Epithelial cell of prostate (primary cell): ENCODE measurements at regions not wholly inside any gene's neighbourhood (a gene's known extent, or its start where the extent isn't known, plus 50 kb on each side); places are given as distances from the start of the nearest gene placed in this dataset.
A peak's percentile ranks its signal among the peaks of the same experiment; 100 is the strongest.

Experiments used
- DNase-seq: peaks from one replicate; pipeline ENCODE4 v3.0.0-alpha.2; 2011; ENCODE audit warnings: low read depth, low spot score
- H3K27ac ChIP-seq: fragments of 450-650 bp; 2 replicates; pipeline ENCODE4 v1.5.1; 2017; ENCODE audit warnings: mild to moderate bottlenecking

DNA sequence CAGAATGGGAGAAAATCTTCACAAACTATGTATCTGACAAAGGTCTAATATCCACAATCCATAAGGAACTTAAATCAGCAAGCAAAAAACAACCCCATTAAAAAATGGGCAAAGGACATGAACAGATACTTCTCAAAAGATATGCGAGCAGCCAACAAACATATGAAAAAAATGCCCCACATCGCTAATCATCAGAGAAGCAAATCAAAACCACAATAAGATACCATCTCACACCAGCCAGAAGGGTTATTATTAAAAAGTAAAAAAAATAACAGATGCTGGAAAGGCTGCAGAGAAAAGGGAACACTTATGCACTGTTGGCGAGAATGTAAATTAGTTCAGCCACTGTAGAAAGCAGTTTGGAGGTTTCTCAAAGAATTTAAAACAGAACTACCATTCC lies 80.2 kb upstream of the ATP11B start:
- H3K27ac ChIP-seq = no peak overlapping the region
- no peak for DNase-seq

DNA sequence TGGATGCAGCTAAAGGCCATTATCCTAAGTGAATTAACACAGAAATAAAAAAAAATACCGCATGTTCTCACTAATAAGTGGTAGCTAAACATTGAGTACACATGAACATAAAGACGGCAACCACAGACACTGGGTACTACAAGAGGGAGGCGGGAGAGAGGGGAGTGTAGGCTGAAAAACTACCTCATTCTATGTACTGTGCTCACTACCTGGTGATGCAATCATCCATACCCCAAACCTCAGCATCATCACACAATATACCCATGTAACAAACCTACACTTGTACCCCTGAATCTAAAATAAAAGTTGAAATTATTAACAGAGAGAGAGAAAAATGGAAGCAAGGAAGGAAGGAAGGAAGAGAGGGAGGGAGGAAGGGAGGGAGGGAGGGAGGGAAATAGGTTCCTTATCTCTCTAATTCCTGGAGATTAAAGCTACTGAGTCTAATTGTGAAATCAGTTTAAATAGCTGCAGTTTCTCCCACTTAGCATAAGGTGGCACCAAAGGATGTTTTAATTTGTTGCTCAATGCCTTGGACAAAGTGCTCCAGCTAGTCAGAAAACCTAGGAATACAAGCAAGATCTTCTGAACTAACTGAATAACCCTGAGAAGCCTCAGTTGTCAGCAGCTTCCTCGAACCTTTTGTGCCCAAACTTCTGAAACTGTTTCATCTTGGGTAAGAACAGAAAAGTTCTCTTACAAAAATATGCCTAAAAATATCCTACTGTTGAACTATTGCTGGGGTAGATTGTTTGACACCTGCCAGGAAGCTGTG lies 79.4 kb upstream of the ATP11B start:
- no peak overlapping the region for H3K27ac ChIP-seq
- DNase-seq = no peak

DNA sequence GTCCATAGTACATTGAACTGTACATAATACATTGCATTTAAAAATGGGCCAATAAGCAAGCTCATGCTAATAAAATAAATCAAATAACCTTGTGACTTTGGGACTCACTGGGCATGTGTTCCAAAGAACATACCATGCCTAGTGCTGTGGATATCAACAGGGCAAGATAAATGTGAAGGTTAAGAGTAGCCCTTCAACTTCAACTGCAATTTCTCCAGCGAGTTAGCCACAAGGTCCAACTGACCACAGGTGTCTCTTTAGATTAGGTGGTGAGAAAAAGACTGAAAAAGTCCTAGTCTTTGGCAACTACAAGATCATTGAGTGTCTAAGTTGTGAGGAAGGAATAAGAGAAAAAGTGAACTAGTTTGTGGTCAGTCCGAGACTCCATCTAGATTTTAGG lies 78.3 kb upstream of the ATP11B start:
- H3K27ac ChIP-seq = no peak overlapping the region
- no peak for DNase-seq

DNA sequence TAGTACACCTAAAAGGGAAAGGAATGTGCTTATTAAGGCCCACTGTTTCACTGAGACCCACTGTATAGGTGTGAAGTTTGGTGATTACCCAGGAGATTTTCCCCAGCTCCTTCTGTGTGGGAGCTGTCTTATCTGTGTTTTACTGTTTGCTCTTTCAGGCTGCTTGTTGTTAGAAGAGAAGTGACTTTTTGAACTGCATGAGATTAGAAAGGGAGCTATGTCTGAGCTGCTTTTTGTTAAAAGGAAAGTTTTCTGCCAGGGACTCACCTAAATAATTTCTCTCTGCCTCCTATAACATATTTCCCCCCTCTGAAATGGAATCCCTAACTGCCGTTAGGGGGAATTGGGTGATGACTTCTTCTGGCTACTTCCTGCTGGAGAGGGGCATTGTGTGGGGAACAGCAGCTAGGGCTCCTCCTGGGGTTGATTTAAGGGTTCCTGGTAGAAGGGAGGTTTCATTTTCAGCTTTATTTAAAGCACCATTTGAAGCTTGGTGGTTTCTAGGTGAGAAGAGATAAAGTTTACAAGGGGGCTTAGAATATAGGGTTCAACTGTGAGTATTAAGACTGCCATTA lies 77.1 kb upstream of the ATP11B start:
- no peak overlapping the region for H3K27ac ChIP-seq
- DNase-seq = no peak

DNA sequence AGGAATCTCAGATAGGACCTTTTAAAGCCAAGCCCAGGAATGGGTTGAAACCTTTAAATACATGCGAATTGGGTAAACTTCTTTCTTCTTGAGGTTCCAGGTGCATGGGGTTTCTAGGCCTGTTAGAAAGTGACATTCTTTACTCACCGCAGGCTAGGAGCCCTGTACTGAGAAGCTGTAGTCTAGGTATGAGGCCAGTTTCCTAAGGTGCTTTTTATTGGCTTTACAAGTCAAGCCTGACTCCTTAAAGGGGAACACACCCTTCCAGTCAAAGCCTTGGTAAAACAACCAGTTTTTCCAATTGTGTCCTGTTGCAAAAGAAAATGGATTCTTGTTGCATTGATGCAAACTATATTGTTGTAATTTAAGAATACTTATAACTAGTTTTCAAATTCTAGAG lies 76.1 kb upstream of the ATP11B start:
- no peak overlapping the region for H3K27ac ChIP-seq
- DNase-seq = no peak

DNA sequence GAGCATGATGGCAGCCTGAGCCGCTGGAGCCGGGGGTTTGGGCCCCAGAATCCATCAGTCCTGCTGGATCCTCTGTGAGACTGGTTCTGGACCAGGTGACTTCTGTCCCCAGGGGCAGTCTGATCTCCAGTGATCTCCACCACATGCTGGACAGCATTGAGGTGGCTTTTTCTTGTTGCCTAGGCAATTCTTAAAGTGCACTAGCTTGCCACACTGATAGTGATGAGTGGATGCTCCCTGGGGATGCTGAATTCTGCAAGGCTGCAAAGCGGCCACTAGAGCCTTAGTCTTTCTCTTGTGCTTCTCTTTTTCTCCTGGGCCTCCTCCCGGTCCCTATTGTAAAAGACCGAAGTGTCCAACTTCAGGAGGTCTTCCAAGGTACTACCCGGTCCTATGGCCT lies 70.4 kb upstream of the ATP11B start:
- DNase-seq = no peak

DNA sequence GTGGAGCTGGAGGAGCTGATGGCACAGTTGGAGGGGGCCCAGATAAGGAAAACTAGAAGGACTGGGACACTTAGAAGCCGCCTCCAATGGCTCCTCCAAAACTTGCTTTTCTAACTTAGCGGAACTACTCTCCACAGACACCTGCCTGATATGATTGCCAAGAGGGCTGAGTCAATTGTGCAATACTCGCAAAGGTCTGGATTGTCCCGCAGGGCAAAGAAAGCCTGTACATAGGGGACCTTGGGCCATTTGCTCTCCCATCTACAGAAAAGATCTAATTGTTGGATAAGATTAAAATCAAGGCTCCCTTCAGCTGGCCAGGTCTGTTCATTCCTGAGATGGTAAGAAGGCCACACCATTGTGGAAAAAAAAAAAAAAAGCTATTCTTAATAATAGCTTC lies 69.7 kb upstream of the ATP11B start:
- no peak for DNase-seq
- H3K27ac ChIP-seq = no peak overlapping the region

More for the DNA sequence above, 70.4 kb upstream of the ATP11B start:
- H3K27ac ChIP-seq = no peak overlapping the region

DNA sequence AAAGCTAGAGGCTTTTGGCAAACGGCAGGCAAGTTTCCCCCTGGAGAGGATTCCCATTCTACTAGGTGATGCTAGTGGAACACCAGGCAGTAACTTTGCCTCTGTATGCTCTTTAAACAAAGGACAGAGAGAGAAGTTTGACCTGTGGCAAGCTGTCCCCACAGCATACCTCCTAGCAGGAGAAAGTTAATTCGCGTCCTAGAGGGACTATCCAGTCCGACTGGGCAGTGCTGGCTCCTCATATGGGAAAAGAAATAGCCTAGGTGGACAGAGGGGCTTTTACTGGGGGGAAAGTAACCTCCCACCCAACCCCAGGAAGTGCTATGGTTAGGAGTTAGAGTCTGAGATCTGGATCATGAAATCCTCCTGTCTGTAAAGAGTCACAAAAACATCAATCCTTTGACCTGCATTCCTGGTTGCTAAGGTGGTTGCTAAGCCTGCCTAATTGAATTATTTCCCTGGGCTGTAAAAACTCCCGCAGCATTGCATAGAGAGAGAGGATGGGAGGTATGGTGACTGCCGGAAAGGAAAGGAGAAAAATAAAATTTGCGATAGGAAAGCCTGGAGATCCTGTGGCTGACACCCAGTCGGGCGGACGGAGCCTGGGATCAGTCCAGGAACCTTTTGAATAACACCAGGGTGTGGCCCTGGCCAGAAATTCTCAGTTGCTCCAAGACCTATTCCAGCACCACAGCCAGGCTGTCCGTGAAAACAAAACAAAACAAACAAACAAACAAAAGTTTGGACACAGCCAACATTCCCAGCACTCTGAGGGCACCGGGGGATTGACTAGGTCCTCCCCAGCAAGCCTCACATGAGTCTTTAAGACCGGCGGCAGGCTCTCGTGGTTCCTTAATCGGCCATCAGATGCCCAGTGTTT lies 67.7 kb upstream of the ATP11B start:
- H3K27ac ChIP-seq = no peak overlapping the region
- no peak for DNase-seq

DNA sequence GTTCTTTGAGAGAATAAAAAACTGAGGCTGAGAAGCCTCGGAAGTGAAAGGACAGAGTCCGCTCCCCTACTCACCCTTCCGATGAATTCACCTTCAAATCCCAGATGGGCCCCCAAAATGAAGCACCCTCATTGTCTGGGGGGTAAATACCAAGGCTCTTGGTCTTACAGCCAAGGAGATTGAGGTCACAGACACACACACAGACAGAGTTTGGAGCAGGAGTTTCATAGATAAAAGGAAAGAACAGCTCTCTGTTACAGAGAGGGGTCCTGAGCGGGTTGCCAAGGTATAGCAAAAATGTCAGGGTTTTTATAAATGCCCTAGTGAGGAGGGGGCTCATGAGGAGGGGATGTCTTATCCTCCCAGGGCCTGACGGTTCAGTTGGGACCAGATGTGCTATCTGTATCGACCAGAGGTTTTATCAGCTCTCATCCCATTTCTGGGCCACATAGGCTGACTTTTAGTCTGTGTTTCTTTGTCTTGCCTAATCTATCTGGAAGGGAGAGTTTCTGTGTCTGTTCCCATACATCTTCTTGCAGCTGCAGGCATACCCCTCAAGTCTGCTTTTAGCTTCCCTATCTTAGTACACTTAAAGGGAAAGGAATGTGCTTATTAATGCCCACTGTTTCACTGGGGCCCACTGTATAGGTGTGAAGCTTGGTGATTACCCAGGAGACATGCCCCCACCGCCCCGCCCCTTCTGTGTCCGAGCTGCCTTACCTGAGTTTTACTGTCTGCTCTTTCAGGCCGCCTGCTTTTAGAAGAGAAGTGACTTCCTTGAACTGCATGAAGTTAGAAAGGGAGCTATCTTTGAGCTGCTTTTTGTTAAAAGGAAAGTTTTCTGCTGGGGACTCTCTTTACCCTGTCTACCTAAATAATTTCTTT lies 66.8 kb upstream of the ATP11B start:
- no peak overlapping the region for H3K27ac ChIP-seq
- DNase-seq = no peak

DNA sequence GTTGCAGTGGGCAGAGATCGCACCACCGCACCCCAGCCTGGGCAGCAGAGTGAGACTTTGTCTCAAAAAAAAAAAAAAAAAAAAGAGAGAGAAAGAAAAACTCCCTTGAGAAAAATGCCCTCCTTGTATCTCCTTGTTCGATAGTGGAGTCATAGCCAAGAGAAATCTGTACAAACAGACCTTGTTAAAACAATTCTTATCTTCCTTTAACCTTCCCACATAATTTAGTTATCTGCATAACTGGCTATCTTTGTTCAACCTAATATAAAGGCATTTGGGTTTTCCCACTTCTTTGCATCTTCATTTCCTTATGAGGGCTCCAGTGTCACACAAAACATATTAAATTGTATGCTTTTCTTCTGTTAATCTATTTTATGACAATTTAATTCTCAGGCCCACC lies 65.1 kb upstream of the ATP11B start:
- H3K27ac ChIP-seq = no peak overlapping the region
- DNase-seq = no peak

DNA sequence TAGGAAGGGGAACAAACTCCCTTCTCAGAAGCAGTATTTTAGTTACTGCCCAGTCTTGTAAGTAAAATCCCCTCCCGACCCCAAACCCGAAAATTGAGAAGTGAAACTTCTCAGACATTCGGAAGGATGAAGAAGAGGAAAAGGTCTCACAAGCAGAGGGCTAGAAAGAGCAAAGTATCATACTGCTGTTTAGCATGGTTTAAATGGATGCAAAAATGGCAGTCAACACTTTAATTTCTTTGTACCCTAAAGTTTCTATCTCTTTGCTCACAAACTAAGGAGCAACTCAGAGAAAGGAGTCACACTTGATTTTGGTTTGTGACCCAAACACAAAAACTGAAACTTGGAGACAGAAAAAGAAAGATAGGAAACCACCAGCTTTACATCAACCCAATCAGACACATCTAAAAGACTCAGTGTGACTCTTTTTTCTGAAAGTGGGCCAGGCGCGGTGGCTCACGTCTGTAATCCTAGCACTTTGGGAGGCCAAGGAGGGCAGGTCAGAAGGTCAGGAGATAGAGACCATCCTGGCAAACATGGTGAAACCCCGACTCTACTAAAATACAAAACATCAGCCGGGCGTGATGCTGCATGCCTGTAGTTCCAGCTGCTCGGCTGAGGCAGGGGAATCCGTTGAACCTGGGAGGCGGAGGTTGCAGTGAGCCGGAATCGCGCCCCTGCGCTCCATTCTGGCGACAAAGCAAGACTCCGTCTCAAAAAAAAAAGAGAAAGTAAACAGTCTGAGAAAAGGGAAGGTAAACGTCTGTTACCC lies 63.2 kb upstream of the ATP11B start:
- no peak for DNase-seq
- H3K27ac ChIP-seq = no peak overlapping the region

DNA sequence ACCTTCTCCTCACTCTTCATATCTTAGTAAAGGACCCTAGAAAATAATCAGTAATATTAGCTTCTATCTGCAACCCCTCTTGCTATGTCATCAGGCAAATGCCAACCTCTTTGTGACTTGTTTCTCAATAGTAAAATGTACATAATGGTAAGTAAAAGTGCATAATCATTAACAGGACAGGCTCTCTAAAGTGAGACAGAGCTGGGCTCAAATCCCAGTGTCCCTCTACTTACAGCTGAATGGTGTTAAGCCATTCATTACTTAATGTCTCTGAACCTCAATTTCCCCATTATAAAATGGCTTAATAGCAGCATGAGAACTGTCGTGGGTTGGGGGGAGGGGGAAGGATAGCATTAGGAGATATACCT lies 62.6 kb upstream of the ATP11B start:
- no peak for DNase-seq
- no peak overlapping the region for H3K27ac ChIP-seq

DNA sequence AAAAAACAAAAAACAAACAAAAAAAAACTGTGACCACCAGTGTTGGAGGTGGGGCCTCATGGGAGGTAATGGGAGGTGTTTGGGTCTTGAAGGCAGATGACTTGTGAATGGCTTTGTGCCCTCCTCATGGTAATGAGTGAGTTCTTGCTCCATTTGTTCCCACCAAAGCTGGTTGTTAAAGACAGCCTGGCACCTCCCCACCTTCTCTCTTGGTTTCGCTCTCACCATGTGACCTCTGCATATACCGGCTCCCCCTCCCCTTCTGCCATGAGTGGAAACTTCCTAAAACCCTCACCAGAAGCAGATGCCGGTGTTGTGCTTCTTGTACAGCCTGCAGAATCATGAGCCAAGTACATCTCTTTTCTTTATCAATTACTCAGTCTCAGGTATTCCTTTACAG lies 61.5 kb upstream of the ATP11B start:
- DNase-seq = no peak
- H3K27ac ChIP-seq = no peak overlapping the region

DNA sequence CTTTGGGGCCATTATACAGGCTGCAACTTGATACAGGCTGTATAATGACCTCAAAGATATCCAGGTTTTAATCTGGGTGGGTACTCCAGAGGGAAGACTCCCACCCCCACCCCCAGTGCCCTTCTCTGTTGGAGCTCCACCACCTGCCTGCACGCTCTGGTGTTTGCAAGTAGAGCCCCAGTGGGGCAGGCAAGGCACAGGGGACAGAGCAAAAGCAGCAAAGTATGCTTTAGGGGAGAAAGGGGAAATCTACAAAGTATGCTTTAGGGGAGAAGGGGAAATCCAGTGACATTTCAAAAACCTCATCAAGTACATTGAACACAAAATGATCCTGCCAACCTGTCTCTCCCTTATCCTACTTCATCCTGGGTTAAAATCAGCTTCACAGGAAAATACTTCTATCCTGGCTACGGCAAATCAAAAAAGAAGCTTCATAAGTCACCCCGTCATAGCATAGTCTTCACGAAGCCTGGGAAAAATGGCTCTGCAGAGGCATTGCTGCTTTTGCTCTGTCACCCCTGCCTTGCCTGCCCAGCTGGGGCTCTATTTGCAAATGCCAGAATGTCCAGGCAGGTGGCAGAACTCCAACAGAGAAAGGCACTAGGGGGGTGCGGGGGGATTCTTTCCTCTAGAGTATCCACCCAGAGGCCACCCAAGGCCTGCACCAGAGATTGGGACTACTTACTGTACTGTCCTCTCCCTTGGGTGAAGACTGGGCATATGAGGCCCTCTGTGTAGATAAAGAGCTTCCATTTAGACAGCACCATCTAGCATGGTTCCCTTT lies 60.9 kb upstream of the ATP11B start:
- DNase-seq = no peak
- H3K27ac ChIP-seq = no peak overlapping the region

DNA sequence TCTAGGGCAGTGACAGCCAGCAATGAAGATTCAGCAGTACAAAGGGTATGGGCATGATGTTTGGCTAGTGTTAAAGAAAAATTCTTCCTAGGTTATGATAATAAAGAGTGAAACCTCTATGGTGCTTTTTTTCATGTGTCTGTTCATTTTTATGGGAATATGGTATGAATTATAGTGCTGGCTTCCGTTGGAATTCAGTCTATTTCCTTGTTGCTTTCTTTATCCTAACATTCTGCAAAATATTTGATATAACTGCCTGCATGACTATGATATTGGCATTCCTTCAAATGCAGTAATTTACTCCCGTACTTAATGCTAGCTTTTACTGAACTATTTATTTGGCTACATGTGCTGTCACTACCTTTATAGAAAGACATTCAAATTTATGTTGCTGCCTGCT lies 57.6 kb upstream of the ATP11B start:
- no peak for DNase-seq
- H3K27ac ChIP-seq = no peak overlapping the region

DNA sequence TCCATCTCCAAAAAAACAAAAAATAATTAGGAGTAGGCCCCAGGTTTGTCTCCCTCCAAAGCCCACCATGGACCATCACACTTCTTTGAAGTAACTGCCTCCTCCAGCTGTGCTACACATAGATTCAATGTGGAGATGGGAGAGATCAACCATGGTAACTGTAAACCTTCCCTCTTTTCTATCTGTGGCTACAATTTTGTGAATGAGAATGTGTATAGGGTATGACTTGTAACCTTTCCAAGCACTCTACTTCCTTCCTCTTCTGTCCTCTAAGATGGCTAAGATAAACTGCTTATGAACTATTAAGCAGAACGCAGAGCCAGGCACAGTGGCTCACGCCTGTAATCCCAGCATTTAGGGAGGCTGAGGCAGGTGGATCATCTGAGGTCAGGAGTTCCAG lies 55.5 kb upstream of the ATP11B start:
- peak overlapping the region; percentile 93 for H3K27ac ChIP-seq
- no peak for DNase-seq

DNA sequence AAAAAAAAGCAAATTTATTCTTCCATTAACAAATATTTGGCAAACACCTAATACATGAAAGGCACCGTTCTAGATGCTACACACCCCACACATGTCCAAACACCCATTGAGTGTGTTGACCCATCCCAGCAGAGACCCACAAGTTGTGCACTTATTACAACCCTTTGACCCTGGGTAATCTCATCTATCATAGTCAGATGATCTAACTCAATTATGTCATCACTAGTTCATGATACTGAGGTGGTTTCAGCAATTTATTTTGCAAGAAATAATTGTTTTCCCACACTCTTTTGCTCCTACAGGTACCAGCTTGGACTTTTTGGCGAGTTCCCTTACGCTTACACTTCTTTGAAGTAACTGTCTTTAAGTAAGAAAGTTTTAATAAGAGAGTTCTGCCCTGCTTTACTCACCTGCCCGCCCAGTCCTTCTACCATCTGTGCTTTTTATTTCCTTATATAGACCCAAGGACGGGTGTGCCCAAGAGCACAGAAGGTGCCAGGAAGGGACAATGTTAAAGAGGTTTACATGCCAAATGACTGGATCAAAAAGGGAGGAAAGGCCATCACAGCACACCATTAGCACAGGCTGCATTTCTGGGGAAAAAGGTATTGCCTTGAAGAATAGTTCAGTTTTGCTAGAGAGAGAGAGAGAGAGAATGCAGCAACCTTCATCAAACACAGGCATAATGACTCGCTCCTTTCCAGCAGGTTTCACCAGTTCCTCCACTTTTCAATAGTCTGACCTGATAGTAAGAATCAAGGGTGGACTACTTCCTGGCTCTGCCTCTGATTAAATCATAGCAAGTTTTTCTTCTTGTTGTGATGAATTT lies 54.5 kb upstream of the ATP11B start:
- peak; percentile 94 for DNase-seq
- peak overlapping the region; percentile 93 for H3K27ac ChIP-seq

DNA sequence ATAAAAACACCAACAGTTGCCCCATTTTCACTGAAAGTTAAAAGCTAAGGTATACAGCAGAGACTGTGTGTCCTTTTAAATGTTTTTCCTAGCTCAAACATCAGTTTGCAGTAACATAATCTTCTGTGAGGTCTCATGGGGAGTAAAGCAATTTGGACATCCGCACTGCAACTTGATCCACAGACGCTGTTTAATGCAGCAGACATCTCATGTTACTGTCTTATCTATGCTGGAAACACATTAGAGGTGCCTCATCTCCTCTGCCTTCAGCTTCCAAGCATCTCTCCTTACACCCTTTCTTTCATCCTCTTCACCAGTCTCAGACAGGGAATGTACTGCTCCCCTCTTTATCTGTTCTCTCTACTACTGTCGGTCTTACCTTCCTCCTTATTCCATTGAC lies 53.7 kb upstream of the ATP11B start:
- peak overlapping the region; percentile 93 for H3K27ac ChIP-seq
- no peak for DNase-seq
